Hematopoietic multipotent progenitor cell treated with erythropoietin and hydrocortisone succinate and interleukin-3 and kit ligand, for 8 days (in vitro differentiated cells): ENCODE measurements at regions not wholly inside any gene's neighbourhood (a gene's known extent, or its start where the extent isn't known, plus 50 kb on each side); places are given as distances from the start of the nearest gene placed in this dataset.

Experiments
- DNase-seq: peaks from one replicate; pipeline ENCODE4 v3.0.0-alpha.2; 2015

- no peak for DNase-seq
These were observed 95.9 kb upstream of the CAND1 start for GRCh38 chr12:67173258-67173657.

GRCh38 chr12:67182551-67182950 is 86.6 kb upstream of the CAND1 start:
- no peak for DNase-seq

GRCh38 chr12:67193704-67194103 is 75.5 kb upstream of the CAND1 start:
- peak; percentile 14 for DNase-seq

GRCh38 chr12:67200386-67200785 is 68.8 kb upstream of the CAND1 start:
- DNase-seq, result no peak

- no peak for DNase-seq
These were observed 67.0 kb upstream of the CAND1 start for GRCh38 chr12:67202011-67202677.

GRCh38 chr12:67202678-67203012 is 66.5 kb upstream of the CAND1 start:
- no peak for DNase-seq

GRCh38 chr12:67208281-67209067 is 60.7 kb upstream of the CAND1 start:
- no peak for DNase-seq

- DNase-seq, result no peak
These were observed 58.1 kb upstream of the CAND1 start for GRCh38 chr12:67211029-67211428.

GRCh38 chr12:67211494-67211893 is 57.7 kb upstream of the CAND1 start:
- no peak for DNase-seq

GRCh38 chr12:67217647-67218046 is 51.5 kb upstream of the CAND1 start:
- no peak for DNase-seq
